DOHH2 (cell line): ENCODE measurements at regions not wholly inside any gene's neighbourhood (a gene's known extent, or its start where the extent isn't known, plus 50 kb on each side); places are given as distances from the start of the nearest gene placed in this dataset.

Experiments used
- H3F3A ChIP-seq: fragments of 200-600 bp; sonication (generic), shearing (Covaris generic); 2 replicates; pipeline ENCODE4 v1.6.0; 2016; ENCODE audit warnings: antibody characterized with exemption, mild to moderate bottlenecking; ENCODE audit not compliant: control insufficient read depth, insufficient read depth
- H3K27ac ChIP-seq: fragments of 200-600 bp; sonication (generic); 2 replicates; pipeline ENCODE4 v1.5.1; 2014; ENCODE audit warnings: low read depth, mild to moderate bottlenecking, low read length, moderate library complexity
- H3K27me3 ChIP-seq: fragments of 200-600 bp; sonication (generic); 2 replicates; pipeline ENCODE4 v1.6.1; 2014; ENCODE audit warnings: mild to moderate bottlenecking, low read length, mixed read lengths; ENCODE audit not compliant: control insufficient read depth
- H3K36me3 ChIP-seq: fragments of 200-600 bp; sonication (generic); 2 replicates; pipeline ENCODE4 v1.6.1; 2014; ENCODE audit warnings: mild to moderate bottlenecking, low read length, moderate library complexity, mixed read lengths; ENCODE audit not compliant: control insufficient read depth
- H3K4me1 ChIP-seq: fragments of 200-600 bp; sonication (generic); 2 replicates; pipeline ENCODE4 v1.6.1; 2014; ENCODE audit warnings: mild to moderate bottlenecking, low read length, mixed read lengths; ENCODE audit not compliant: control insufficient read depth
- H3K4me2 ChIP-seq: fragments of 200-600 bp; sonication (generic); 2 replicates; pipeline ENCODE4 v1.6.0; 2014; ENCODE audit warnings: mild to moderate bottlenecking, low read length, moderate library complexity
- H3K4me3 ChIP-seq: fragments of 200-600 bp; sonication (generic); 2 replicates; pipeline ENCODE4 v1.5.1; 2014; ENCODE audit warnings: mild to moderate bottlenecking, low read length, mixed read lengths
- H3K79me2 ChIP-seq: fragments of 200-600 bp; sonication (generic); 2 replicates; pipeline ENCODE4 v1.6.1; 2014; ENCODE audit warnings: mild to moderate bottlenecking, low read length, mixed read lengths; ENCODE audit not compliant: control insufficient read depth
- H3K9me2 ChIP-seq: fragments of 200-600 bp; sonication (generic); replicated peaks from 2 replicates; pipeline ENCODE4 v1.6.1; 2014; ENCODE audit warnings: mild to moderate bottlenecking, low read length, mixed read lengths; ENCODE audit not compliant: control insufficient read depth
- H3K9me3 ChIP-seq: fragments of 200-600 bp; sonication (generic); 2 replicates; pipeline ENCODE4 v1.6.1; 2014; ENCODE audit warnings: antibody characterized with exemption, low read length, mixed read lengths; ENCODE audit not compliant: control insufficient read depth, insufficient read depth
- H4K20me1 ChIP-seq: fragments of 200-600 bp; sonication (generic); 2 replicates; pipeline ENCODE4 v1.6.0; 2014; ENCODE audit warnings: low read depth, mild to moderate bottlenecking, antibody characterized with exemption, low read length, moderate library complexity; ENCODE audit not compliant: control insufficient read depth, insufficient read depth
- CTCF ChIP-seq: fragments of 200-600 bp; sonication (generic); IDR thresholded peaks from one replicate; pipeline ENCODE4 v1.5.1; 2014; ENCODE audit warnings: antibody characterized with exemption, mild to moderate bottlenecking, low read depth, low read length; ENCODE audit not compliant: poor library complexity, severe bottlenecking
- EZH2phosphoT487 ChIP-seq: fragments of 200-600 bp; sonication (generic); IDR thresholded peaks from 2 replicates; pipeline ENCODE4 v1.6.1; 2017; ENCODE audit warnings: borderline replicate concordance, mild to moderate bottlenecking, antibody characterized with exemption, low read length, moderate library complexity, mixed read lengths

- no peaks in the 10 kb centered on the region for H3K36me3 ChIP-seq
- H3K4me2 ChIP-seq: no peak overlapping the region
- no peaks in the 10 kb centered on the region for H3K9me2 ChIP-seq
- no peak for TF ChIP-seq CTCF
- no peak for TF ChIP-seq EZH2phosphoT487
- no peaks in the 10 kb centered on the region for H3K9me3 ChIP-seq
- no peaks in the 10 kb centered on the region for H3K27me3 ChIP-seq
- H3K4me3 ChIP-seq: no peak overlapping the region
- H3K4me1 ChIP-seq: no peaks in the 10 kb centered on the region
- no peak overlapping the region for H3K27ac ChIP-seq
- H3F3A ChIP-seq: no peaks in the 10 kb centered on the region
- no peaks in the 10 kb centered on the region for H4K20me1 ChIP-seq
- no peaks in the 10 kb centered on the region for H3K79me2 ChIP-seq
These were observed 392.3 kb upstream of the ZNF804A start for GRCh38 chr2:184206045-184206444.

- no peak overlapping the region for H3K27ac ChIP-seq
- no peak overlapping the region for H3K4me2 ChIP-seq
- no peak overlapping the region for H3K4me3 ChIP-seq
- H3K9me2 ChIP-seq: no peaks in the 10 kb centered on the region
- H3K4me1 ChIP-seq: no peaks in the 10 kb centered on the region
- no peaks in the 10 kb centered on the region for H4K20me1 ChIP-seq
- no peaks in the 10 kb centered on the region for H3K36me3 ChIP-seq
- H3K9me3 ChIP-seq: no peaks in the 10 kb centered on the region
- no peaks in the 10 kb centered on the region for H3F3A ChIP-seq
- no peak for TF ChIP-seq EZH2phosphoT487
- no peak for TF ChIP-seq CTCF
- H3K79me2 ChIP-seq: no peaks in the 10 kb centered on the region
- H3K27me3 ChIP-seq: no peaks in the 10 kb centered on the region
These were observed 388.0 kb upstream of the ZNF804A start for GRCh38 chr2:184210329-184210728.

GRCh38 chr2:184215745-184216144, 382.6 kb upstream of the ZNF804A start:
- H3K4me1 ChIP-seq: no peaks in the 10 kb centered on the region
- H3K36me3 ChIP-seq: no peaks in the 10 kb centered on the region
- no peak overlapping the region for H3K27ac ChIP-seq
- H3F3A ChIP-seq: no peaks in the 10 kb centered on the region
- H4K20me1 ChIP-seq: no peaks in the 10 kb centered on the region
- H3K4me2 ChIP-seq: no peak overlapping the region
- no peak overlapping the region for H3K4me3 ChIP-seq
- H3K9me3 ChIP-seq: no peaks in the 10 kb centered on the region
- H3K9me2 ChIP-seq: no peaks in the 10 kb centered on the region
- TF ChIP-seq CTCF (no peak), EZH2phosphoT487 (no peak)
- H3K27me3 ChIP-seq: no peaks in the 10 kb centered on the region
- no peaks in the 10 kb centered on the region for H3K79me2 ChIP-seq

GRCh38 chr2:184256611-184257010, 341.7 kb upstream of the ZNF804A start:
- Histone ChIP-seq H3K4me2 (no peak overlapping the region), H3K36me3 (no peaks in the 10 kb centered on the region)

More at GRCh38 chr2:184256611-184257010, 341.7 kb upstream of the ZNF804A start:
- H3K9me2 ChIP-seq: no peaks in the 10 kb centered on the region
- no peak overlapping the region for H3K27ac ChIP-seq
- no peaks in the 10 kb centered on the region for H3K27me3 ChIP-seq
- no peaks in the 10 kb centered on the region for H3F3A ChIP-seq
- TF ChIP-seq CTCF: no peak
- TF ChIP-seq EZH2phosphoT487: no peak
- H3K9me3 ChIP-seq: no peaks in the 10 kb centered on the region
- no peak overlapping the region for H3K4me3 ChIP-seq
- H4K20me1 ChIP-seq: no peaks in the 10 kb centered on the region
- H3K4me1 ChIP-seq: no peaks in the 10 kb centered on the region
- H3K79me2 ChIP-seq: no peaks in the 10 kb centered on the region
